ENCODE measurements at regions not wholly inside any gene's neighbourhood (a gene's known extent, or its start where the extent isn't known, plus 50 kb on each side); places are given as distances from the start of the nearest gene placed in this dataset.

DNA sequence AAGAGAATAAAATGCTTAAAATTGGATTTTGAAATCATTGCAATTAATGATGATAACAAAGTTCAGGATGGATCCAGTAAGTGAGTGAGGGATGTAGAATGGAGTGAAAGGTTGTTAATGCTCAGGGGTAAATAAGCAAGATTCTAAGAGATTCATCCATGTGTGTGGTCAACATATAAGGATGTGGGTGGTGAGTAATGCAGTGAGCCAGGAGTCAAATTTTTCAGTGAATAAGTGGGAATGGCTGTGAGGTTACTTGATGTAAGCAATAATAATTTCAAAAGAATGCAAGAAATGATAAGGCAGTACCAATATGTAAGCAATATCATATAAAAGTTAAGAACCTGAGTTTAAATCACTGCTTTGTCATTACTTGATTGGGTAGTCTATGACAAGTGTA, 207.5 kb upstream of the ADGRB3 start:
- H3K27ac Mint-ChIP-seq (ENCODE audit: unreplicated experiment): no peak overlapping the region
- no peaks in the 10 kb centered on the region for H3K9me3 Mint-ChIP-seq (ENCODE audit: low read depth)
- H3K4me1 Mint-ChIP-seq (ENCODE audit: low read depth): no peaks in the 10 kb centered on the region
- no peaks in the 10 kb centered on the region for H3K36me3 Mint-ChIP-seq (ENCODE audit: low read depth)
- DNase-seq (ENCODE audit: low spot score): no peak
- TF ChIP-seq, protein P1, sequence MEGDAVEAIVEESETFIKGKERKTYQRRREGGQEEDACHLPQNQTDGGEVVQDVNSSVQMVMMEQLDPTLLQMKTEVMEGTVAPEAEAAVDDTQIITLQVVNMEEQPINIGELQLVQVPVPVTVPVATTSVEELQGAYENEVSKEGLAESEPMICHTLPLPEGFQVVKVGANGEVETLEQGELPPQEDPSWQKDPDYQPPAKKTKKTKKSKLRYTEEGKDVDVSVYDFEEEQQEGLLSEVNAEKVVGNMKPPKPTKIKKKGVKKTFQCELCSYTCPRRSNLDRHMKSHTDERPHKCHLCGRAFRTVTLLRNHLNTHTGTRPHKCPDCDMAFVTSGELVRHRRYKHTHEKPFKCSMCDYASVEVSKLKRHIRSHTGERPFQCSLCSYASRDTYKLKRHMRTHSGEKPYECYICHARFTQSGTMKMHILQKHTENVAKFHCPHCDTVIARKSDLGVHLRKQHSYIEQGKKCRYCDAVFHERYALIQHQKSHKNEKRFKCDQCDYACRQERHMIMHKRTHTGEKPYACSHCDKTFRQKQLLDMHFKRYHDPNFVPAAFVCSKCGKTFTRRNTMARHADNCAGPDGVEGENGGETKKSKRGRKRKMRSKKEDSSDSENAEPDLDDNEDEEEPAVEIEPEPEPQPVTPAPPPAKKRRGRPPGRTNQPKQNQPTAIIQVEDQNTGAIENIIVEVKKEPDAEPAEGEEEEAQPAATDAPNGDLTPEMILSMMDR (IDR thresholded peaks at IDR 0.05): no peak
- H3K27me3 Mint-ChIP-seq (ENCODE audit: low read depth): peaks cover 5% of the 10 kb centered on the region
- H3K4me3 Mint-ChIP-seq (ENCODE audit: unreplicated experiment): no peak overlapping the region

DNA sequence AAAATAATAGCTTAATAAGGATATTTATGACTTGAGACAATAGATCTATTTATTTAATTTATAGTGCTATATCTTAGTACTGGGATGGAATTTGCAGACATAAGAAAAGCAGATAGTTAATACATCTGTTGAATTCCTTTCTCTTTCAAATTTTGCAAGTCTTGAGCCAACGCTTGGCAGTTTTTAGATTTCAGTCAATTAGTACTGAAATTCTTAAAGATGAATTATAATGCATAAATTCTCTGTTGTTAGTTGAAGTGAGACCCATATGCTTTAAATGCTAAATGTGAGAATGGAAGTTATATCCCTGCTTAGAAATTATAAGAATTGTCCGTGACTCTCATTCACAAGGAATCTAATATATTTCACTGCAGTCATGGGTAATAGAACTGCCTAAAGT, 225.1 kb upstream of the ADGRB3 start:
- TF ChIP-seq, protein P1 (IDR thresholded peaks at IDR 0.05): no peak
- Mint-ChIP-seq H3K27me3 (ENCODE audit: low read depth) (peaks cover 1% of the 10 kb centered on the region), H3K27ac (ENCODE audit: unreplicated experiment) (no peak overlapping the region), H3K4me3 (ENCODE audit: unreplicated experiment) (no peak overlapping the region), H3K9me3 (ENCODE audit: low read depth) (no peaks in the 10 kb centered on the region), H3K4me1 (ENCODE audit: low read depth) (no peaks in the 10 kb centered on the region), H3K36me3 (ENCODE audit: low read depth) (no peaks in the 10 kb centered on the region)
- no peak for DNase-seq (ENCODE audit: low spot score)

DNA sequence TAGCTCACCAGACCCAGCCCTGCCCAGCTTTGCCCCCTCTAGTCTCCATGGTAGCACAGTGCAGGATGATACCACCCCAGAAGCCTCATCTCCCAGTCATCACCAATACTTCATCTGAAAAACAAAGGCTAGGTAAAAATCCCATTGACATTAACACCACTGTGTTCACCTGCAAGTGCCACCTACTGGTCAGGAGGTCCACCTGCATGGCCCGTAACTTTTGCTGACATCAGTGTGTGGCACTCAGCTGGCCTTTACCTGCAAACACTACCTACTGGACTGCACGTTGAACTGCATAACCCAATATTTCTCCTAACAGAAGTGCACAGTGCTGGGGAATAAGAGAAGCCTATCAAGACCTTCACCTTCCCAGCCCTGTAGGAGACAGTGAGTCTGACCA, 234.7 kb upstream of the ADGRB3 start:
- no peak for DNase-seq (ENCODE audit: low spot score)
- Mint-ChIP-seq H3K9me3 (ENCODE audit: low read depth) (peaks cover 27% of the 10 kb centered on the region), H3K4me3 (ENCODE audit: unreplicated experiment) (no peak overlapping the region), H3K27ac (ENCODE audit: unreplicated experiment) (no peak overlapping the region), H3K4me1 (ENCODE audit: low read depth) (no peaks in the 10 kb centered on the region), H3K36me3 (ENCODE audit: low read depth) (no peaks in the 10 kb centered on the region), H3K27me3 (ENCODE audit: low read depth) (no peaks in the 10 kb centered on the region)
- TF ChIP-seq, protein P1 (IDR thresholded peaks at IDR 0.05): no peak

DNA sequence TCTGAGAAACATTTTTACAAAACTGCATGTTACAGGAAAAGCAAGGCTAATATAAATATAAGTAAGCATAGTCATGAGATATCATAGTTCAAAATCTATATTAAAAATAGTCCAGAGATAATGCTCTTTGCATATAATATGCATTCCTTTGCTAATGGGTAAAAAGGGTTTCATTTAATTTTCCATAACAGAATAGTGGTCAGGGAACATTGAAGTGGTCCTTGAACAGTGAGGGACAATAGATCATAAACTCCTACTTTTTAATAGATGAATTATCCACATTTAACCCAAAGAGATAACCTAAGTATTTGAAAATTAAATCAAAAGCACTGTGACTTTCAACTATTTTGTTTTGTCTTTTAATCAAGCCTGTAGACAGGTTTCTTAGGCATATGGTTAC, 243.1 kb upstream of the ADGRB3 start:
- Mint-ChIP-seq H3K4me3 (ENCODE audit: unreplicated experiment) (no peak overlapping the region), H3K27me3 (ENCODE audit: low read depth) (peaks cover 1% of the 10 kb centered on the region), H3K36me3 (ENCODE audit: low read depth) (no peaks in the 10 kb centered on the region), H3K27ac (ENCODE audit: unreplicated experiment) (no peak overlapping the region), H3K4me1 (ENCODE audit: low read depth) (no peaks in the 10 kb centered on the region), H3K9me3 (ENCODE audit: low read depth) (peaks cover 9% of the 10 kb centered on the region)
- DNase-seq (ENCODE audit: low spot score): no peak
- TF ChIP-seq, protein P1 (IDR thresholded peaks at IDR 0.05): no peak

DNA sequence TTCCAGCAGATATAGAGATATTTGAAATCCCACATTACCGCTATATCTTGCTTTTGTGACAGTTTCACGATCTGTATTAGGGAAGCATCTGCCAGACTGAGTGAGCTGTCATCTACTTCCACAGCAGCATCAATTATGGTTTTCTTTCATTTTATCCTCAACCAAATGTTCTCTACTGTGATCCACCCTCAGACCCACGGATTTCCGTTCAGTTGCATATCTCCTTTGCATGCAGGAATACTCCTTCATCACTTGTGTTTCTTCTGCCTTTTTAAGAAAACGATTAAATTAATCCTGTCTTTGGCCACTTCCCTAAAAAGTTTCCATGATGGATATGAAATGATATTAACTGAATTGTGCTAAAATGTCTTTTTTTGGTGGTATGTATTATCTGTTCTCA, 262.1 kb upstream of the ADGRB3 start:
- Mint-ChIP-seq H3K27ac (ENCODE audit: unreplicated experiment) (no peak overlapping the region), H3K4me1 (ENCODE audit: low read depth) (no peaks in the 10 kb centered on the region), H3K27me3 (ENCODE audit: low read depth) (no peaks in the 10 kb centered on the region), H3K4me3 (ENCODE audit: unreplicated experiment) (no peak overlapping the region), H3K9me3 (ENCODE audit: low read depth) (no peaks in the 10 kb centered on the region), H3K36me3 (ENCODE audit: low read depth) (no peaks in the 10 kb centered on the region)
- TF ChIP-seq, protein P1 (IDR thresholded peaks at IDR 0.05): no peak
- no peak for DNase-seq (ENCODE audit: low spot score)
